GM21360 (cell line): ENCODE measurements at regions not wholly inside any gene's neighbourhood (a gene's known extent, or its start where the extent isn't known, plus 50 kb on each side); places are given as distances from the start of the nearest gene placed in this dataset.

Experiments
- ATAC-seq: cut with Tn5 transposase; IDR thresholded peaks from one replicate; pipeline ENCODE4 v1.9.1; 2021; ENCODE audit warnings: mild to moderate bottlenecking, moderate library complexity; ENCODE audit not compliant: unreplicated experiment

DNA sequence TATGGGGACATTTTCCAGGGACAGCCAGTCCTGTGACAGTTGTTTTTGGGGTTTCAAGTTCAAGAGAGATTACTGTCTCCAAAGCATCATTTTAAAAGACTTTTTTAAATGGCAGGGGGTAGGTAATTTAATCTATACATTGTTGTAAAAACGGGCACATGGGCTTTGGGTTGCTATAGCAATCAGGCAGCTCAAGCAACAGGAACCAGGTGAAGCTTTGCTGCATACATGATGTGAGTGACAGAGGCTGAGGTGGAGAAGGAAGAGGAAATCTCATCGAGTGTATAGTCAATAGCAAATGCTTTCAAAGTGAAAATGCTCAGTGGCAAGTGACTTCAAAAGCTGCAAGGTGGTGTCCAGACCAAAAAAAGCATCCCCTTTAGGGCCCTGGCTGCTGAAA lies 277.4 kb upstream of the JAG1 start:
- no peak for ATAC-seq

DNA sequence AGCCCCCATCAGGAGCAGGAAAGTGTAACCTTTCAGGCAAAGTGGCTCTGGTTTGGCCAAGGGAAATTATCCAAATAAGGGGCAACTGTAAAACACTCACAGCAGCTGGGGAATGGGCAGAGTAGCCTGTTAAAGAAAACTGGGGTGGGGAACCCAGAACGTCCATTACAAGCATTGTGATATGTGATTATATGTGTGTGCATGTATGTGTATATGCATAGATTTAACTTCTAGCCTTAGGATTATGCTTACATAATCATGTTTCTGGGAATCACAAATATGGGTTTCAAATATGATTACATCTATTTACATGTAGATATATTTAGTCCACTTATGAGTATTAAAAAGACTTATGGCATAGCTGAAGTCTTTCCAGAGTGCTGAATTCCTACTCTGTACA lies 278.1 kb upstream of the JAG1 start:
- no peak for ATAC-seq

DNA sequence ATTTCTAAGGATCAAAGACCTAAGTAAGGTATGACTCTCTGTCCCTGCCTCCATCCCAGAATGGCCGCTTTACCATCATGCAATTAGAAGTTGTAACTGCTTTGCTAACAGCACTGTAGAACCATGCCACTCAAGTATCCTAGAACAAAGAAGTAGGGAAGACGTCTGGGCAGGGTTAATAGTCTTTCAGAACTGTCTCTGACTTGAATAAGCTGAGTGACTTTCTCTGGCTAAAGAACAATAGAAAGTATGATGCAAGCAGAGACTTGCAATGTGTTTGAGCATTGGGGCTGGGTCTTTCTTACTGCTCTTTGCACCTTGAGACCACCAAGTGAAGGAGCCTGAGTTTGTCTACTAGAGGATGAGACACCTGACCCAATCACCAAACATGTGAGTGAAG lies 279.6 kb upstream of the JAG1 start:
- ATAC-seq: no peak

GRCh38 chr20:10954137-10954840 lies 280.5 kb upstream of the JAG1 start:
- ATAC-seq: no peak

- no peak for ATAC-seq
Observed at GRCh38 chr20:10954908-10955580, 281.2 kb upstream of the JAG1 start.

DNA sequence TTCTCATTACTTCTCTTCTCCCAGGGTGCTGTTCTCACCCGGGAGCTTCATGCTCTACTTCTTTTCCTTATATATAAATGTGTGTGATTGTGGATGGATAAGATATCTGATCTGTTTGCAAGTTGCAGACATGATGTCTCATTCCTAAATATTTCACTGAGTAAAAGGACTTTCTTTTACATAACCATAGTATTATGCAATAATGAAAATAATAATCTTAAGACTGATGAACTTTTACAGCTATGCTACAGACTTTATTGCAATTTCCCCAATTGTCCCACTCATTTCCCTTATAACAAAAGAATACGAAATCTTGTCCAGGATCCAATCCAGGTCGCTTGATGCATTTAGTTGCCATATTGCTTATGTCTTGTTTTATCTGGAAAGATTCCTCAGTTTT lies 284.5 kb upstream of the JAG1 start:
- no peak for ATAC-seq

DNA sequence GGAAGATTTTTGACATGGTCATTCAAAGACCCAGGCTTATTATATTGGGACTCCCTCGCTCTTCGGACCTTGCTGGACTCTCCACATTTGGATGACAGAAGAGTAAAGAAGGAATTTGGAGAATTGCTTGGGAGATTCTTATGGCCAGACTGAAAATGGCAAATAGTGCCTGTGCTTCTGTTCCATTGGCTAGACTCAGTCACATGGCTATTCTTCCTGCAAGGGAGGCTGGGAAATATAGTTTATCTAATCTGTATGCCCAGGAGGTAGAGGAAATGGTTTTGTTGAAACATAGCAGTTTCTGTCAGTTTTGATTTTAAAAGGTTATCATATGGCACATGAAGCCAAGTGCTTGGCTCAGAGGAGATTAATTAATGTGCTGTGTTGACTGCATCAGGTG lies 286.6 kb upstream of the JAG1 start:
- ATAC-seq: no peak

DNA sequence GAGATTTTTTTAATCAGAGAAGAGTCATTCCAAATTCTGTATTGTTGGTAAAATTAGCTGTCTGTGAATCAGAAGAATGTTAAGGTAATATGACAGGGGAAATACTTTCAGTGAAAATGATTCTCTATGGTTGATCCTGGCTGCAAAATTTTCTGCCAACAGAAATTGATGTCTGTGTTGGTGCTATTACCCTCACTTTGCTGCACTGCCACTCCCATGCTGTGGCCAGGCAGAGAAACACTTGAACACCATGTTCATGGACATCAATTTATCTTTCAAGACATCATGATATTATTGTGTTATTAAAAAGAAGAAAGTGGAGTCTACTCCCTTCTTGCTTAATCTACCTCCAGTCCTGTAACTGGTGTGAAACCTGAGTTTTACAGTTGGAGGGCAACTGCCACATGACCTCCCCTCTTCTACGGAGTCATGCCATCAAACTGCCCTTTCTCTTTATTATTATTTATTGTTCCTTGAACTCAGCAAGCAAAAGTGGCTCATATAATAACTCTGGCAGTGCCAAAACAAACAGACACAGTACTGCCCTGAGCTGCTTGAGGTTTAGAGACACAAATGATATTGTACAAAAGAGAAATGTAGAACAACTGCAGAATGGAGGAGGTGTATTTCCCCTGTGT lies 288.0 kb upstream of the JAG1 start:
- ATAC-seq: no peak

- no peak for ATAC-seq
Observed at GRCh38 chr20:10962937-10963336, 289.1 kb upstream of the JAG1 start.

- no peak for ATAC-seq
Observed at GRCh38 chr20:10963717-10964266, 290.0 kb upstream of the JAG1 start.

- no peak for ATAC-seq
Observed at GRCh38 chr20:10965936-10966470, 292.2 kb upstream of the JAG1 start.

GRCh38 chr20:10970109-10970508 lies 296.3 kb upstream of the JAG1 start:
- ATAC-seq: no peak

- ATAC-seq: no peak
Observed at GRCh38 chr20:10971096-10971495, 297.3 kb upstream of the JAG1 start.

GRCh38 chr20:10972219-10972860 lies 298.5 kb upstream of the JAG1 start:
- ATAC-seq: no peak

GRCh38 chr20:10976051-10976450 lies 302.3 kb upstream of the JAG1 start:
- no peak for ATAC-seq

DNA sequence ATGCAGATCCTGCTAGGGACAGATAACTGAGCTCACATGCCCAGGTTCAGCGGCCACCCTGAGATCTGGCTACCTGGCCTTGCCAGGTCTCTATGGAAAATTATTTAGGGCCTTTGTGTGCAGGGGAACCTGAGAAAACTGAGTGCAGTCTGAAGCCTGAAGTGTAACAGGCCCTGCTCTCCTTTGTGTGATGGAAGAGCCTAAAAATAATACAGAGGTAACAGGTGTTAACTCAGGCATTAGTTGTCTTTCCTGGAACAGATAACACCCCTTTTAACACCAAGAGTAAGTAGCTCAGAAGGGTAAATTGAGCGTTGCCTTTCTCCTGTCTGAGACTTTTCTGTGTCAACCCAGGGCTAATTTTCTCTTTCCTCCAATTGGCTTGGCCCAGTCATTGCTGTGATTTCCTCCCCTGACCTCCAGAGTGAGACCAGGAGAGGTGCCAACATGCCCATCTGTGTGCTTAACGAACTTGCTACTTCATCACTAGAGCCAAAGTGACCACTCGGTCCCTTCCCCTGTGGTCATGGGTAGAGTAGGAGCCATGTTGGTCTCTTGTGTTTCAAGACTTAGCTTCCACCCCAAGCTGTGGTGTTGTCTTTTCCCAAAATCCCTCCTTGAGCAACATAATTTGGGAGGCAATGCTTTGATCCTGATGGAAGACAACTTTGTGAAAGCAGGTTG lies 304.4 kb upstream of the JAG1 start:
- no peak for ATAC-seq

- no peak for ATAC-seq
Observed at GRCh38 chr20:10978713-10979112, 304.9 kb upstream of the JAG1 start.

- no peak for ATAC-seq
Observed at GRCh38 chr20:10982692-10983091, 308.9 kb upstream of the JAG1 start.

GRCh38 chr20:10984294-10984693 lies 310.5 kb upstream of the JAG1 start:
- no peak for ATAC-seq

DNA sequence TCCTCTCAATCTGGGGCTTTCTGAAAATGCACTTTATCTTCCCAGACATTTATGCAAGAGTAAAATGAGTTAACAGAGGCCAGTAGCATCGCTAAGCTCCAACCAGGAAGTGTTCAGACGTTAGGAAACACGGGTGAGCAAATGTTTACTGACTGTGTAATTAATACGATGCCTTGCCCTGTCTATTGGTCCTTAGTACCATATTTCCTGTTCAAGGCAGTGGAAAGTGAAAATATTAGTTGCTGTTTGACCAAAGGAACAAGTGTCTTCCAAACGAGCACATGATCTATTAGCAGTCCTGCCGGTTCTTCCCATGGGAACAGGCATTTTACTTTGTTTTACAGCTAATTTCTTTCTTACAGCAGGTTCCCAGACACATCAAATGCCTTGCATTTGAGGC lies 311.1 kb upstream of the JAG1 start:
- ATAC-seq: no peak

DNA sequence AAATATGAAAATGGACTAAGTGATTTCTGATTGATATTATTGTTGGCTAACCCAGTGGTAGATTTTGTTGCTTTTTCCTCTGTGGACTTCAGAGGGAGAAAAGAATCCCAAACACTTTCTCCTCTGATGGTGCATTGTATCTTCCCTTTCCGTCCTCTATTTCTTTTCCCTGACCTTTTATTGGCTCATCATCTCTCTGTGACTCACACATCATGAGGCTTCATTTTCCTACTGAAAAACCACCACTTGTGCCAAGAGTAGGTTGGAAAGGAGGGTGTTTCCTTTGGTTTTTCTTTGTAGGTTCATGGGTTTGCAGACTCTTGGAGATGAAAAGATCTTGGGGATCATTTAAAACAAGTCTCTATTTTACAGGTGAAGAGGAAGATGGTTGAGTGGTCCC lies 311.7 kb upstream of the JAG1 start:
- ATAC-seq: no peak
